ENCODE measurements at regions not wholly inside any gene's neighbourhood (a gene's known extent, or its start where the extent isn't known, plus 50 kb on each side); places are given as distances from the start of the nearest gene placed in this dataset.

DNA sequence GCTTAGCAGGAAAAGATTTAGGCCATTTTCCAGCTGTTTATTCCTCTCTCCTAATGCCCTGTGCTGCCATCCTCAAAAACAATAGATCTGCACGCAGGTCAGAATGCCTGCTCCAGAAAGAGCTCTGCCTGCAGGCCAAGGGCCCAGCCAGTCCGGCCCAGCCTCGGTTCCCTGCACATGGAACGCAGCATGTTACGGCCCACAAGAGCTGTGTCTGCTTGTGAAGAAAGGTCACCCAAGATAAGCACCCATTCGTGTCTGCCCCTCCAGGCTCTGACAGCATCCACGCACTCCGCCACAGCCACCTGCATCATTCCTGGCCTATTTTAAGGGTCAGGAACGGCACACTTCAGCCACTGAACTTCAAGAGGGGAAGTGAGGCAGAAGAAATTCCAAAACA is 152.2 kb downstream of the SPATA19 start:
- DNase-seq, result no peak

DNA sequence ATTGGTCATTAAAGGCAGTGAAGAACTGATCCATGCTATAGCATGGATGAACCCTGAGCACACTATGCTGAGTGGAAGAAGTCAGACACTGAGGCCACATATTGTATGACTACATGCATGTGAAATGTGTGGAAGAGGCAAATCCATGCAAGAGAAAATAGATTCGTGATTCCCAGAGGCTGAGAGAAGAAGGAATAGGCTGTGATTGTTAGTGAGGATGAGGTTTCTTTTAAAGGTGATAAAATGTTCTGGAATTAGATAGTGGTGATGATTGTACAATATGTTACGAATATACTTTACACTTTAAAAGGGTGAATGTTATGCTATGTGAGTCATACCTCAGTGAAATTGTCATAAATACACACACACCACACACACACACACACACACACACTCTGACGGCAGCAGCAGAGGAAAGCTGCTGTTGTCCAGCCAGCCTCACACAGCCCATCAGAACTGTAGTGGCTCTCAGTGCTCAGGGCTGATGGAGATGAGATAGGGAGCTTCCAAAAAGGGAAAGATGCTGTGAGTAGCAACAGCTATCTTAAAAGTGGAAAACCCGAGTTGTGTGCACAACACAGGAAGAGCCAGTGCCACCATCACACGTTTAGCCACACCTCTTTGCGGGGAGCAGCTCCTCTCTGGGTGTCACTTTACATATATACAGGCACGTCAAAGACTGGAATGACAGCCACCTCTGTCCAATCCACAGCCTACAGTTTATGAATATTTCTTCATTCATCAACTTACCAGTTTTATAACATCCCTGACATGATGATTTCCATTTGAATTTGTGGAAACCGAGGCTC is 153.0 kb downstream of the SPATA19 start:
- DNase-seq, result no peak

DNA sequence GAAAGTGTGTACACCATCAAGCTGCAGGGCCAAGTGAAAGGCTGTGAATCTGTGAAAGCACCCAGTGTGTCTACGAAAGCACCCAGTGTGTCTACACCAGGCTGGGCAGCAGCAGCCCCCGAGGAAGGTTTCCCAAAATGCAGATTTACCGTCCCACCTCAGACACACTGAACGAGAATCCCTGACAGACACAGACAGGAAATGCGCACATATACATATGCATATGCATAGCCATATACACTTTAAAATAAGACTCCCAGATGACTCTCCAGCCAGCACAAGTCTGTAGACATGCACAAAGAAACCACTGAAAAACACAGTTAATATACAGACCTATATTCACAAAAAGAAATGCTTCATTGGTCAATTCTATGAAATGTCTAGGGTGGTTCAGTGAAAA is 155.5 kb upstream of the OPCML start:
- DNase-seq, result no peak

DNA sequence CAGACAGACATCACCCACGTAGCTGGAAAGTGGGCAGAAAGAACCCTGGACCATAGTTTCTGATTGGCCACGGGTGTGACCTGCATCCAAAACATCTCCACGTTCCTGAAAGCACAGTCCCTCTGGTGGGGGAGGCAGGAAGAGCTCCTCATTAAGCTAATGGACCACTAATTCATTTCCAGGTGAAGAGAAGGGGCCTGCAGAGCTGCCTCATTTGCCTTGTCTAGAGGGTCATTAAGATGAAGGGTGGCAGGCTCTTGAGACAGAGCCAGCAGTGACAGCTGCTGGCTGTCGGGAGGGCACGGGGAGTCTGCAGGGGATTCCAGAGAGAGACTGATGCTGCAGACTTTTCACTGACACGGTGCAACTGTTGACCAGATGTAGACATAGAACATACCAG is 149.6 kb upstream of the OPCML start:
- DNase-seq, result no peak

DNA sequence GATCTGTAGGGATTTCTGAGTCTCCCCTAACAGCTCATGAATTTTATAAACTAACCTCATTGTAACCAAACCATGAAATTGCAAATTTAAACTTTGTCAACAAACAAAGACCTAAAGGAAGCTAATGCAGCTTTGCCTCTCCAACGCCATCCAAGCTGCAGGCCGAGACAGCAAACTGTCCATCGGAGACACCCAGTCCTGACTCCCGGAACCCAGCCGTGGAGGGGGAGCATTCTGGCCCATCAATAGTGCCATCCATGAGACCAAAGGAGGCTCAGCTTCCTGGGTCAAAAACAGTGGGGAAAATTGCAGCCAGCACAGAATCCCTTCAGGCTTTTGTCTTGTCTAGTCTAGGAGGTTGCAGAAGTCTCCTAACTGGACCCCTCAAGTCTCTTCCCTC is 147.6 kb upstream of the OPCML start:
- no peak for DNase-seq

DNA sequence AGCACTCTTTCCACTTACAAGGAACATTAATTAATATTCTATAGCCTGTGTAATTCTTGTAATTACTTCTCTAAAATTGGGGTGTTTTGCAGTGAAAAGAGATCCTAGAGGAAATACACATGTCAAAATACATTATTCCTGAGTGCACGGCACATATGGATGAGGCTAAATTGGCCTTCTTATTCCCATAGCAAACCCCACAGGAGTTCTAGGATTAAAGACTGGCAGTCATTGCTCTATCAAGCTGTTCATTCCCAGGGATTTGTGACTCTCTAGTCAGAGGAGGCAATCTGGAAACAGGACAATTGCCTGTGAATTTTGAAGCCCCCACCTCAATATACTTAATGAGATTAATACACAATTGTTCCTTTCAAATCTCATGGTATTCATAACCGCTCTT is 145.9 kb upstream of the OPCML start:
- no peak for DNase-seq

DNA sequence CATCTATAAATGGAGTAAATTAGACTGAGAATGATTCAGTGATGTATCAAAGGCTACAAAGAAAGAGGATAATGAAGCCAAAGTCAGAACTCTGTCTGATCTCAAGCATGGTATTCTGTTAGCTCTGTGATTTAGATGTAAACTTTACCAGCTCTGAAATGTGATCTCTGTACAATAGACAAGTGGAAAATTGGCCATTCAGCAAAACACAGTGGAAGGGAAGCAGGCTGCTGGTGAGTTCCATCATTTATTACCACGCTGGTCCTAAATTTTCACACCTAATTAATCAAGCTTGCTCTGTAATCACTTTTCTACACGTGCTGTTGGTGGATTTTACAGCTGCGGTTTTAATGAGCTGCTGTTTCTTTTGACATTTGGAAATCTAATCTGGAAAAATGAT is 145.1 kb upstream of the OPCML start:
- DNase-seq, result no peak

DNA sequence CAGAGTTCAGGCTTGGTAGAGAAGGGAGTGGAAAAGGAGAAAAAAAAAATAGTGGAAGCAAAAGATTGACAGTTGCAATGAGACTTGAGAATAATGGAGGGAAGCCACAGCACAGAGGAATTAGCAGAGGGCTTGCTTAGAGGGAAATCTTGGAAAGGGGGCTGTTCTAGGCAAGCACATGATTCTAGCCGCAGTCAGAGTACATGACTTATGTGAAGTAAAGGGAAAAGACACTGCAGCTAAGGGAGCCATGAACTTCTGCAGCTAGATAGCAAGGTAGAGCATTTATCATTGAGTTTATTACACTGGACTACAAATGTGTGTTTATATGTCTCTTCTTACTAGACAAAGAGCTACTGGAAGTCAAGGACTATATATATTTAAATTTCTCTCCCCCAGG is 144.0 kb upstream of the OPCML start:
- no peak for DNase-seq

DNA sequence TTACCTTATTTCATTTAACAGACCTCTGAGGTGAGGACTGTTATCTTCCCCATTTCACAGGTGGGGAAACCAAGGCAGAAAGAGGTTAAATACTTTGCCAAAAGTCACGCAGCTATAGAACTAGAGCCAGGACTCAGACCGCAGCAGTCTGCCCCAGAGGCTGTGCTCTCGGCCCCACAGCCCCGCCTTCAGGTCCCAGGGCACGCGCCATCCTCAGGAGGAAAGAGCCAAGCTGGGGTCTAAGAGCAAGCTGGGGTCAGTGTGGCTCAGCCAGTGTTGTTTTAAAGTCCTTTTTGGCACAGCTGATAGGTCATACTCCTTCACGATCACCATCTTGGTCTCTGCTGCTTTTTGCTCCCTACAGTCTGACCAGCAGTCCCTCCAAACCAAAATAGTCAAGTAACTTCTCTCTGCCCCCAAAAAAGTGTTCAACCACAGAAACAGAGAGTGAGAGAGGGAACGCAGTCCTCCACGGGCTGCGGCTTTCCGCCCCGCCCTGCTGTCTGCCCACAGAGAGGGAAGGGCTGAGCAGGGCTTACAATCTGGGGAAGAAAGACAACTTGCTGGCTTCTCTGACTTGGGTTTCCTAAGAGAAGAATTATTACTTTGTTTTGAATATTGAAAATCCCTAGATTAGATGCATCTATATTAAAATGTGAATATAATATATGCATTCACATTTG is 137.2 kb upstream of the OPCML start:
- peak; percentile 89 for DNase-seq

DNA sequence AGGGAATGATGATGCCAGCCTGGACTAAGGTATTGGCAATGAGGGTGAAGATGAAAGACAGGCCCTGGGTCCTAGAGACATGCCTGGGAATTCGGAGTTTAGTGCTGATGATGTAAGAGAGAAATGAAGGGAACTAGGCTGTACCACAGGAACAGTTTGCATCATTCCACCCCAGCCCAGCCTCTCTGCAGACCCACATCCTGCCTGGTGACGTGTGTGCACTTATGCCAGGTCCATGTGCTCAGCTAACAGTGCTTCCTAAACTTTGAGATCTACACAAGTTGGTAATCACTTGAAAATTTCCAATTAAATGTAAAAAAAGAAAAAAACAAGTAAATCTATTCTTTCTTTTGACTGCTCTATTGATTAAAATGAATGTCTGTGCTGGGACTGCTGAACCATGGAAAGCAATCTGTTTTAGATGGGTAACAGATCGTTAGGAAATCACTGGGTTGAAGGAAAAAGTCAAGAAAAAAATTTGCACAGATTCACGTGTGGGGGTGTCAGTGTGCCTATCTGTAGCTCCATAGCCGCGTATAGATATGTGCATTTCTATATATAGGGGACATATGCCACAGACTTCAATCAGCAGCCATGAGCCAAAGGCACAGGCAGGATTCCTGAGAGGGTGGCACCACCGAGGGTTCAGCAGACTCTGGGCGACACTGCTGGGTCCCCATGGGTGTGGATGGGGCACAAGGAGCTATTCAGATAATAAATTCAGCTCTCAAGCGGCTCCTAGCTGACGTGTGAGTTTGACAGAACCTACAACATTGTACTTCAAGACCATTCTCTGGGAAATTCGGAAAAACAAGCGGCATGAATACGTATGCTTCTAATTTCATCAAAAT is 131.1 kb upstream of the OPCML start:
- DNase-seq, result peak; percentile 83

DNA sequence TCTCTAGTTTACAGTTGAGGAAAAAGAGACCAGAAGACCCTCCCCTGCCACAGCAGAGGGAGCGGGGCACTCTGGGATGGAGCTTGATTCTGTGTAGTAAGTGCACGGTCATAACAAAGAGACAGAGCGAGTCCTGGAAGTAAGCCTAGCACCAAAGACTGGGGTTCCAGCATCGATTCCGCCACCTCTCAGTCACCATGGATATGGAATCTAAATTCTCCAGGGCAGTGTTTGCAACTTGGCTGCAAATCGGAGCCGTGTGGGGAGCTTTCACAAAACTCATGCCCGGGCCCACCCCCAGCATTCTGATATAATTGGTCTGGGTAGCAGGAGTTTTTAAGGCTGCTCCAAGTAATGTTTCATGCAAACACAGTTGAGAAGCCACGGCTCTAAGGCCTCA is 129.5 kb upstream of the OPCML start:
- DNase-seq, result no peak

DNA sequence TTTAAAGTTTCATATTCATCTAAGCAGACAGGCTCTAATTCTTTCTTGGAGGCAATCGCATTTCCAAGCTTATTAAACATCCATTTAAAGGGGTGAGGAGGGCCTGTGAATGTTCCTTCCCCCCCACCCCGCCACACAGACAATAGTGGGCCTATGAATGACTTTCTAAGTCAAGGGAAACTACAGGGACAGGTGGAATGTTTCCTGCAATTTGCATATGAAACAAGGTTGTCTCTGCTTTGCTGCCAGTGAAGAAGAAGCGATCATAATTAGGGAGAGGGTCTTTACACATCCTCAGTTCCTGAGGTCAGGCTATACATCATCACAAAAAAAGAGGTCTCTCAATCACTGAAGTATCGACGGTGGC is 127.9 kb upstream of the OPCML start:
- DNase-seq, result no peak

DNA sequence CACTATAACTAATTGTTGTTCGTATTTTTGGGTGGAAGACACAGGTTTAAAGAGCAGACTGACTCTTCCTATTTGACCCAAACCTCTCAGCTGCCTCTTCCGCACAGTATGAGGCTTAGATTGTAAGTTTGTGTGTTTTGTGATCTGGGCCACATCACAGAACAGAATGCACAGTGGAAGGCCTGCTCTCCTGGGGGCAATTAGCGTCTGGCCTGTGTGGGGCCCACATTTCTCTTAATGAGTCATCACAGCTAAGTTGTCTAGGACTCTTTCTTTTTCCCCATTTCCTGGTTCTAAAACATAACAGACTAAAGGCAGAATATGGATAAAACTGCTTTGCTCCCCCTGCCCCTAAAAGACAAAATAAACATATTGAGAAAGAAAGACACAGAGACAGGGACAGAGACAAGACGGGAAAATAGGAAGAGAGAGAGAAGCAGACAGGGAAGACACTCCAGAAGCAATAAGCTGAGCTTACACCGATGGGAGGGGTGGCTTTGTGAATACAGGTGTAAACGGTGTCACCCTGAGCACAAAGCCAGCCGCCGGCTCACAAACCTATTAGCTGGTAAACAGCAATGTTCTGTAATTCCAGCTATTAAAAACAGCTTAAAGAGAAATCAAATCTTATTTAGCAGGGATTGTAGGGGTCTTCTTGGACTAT is 127.4 kb upstream of the OPCML start:
- DNase-seq, result peak; percentile 58

DNA sequence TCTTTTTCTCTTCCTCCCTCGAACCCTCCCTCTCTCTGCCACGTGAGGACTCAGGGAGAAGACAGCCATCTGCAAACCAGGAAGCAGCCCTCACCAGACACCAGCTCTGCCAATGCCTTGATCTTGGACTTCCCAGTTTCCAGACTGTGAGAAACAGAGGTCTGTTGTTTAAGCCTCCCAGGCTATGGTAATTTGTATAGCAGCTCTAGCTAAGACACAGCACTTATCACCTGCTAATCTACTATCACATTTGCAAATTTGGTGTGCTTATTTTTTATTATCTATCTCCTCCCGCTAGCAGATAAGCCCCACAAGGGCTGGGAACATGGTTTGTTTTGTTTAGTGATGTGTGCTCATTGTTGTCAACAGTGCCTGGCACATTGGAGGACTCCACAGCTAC is 124.8 kb upstream of the OPCML start:
- no peak for DNase-seq

DNA sequence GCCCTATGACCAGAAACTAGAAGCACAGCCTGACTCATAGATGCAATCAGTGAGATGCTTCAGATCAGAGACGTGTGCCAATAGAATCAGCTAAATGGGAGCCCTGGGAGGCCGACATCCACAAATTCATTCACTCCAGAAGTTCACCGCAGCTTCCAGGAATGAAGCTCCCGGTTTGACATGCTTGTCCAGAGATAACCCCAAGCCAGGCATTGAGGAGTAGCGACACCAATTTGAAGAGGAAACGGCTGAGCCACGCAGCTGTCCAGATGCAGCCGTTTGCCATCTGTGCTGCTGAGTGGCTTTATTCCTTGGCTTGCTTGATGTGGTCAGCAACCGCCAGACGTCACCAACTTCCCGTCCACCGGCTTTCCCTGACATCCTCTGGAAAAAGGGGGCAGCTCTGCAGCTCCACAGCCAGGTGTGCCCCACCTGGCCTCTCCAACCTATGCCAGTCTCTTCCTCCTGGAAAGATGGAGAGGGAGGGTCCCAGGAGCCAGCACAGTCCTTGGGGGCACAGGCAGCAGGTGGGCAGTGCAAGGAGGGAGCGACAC is 123.9 kb upstream of the OPCML start:
- DNase-seq, result peak; percentile 79

DNA sequence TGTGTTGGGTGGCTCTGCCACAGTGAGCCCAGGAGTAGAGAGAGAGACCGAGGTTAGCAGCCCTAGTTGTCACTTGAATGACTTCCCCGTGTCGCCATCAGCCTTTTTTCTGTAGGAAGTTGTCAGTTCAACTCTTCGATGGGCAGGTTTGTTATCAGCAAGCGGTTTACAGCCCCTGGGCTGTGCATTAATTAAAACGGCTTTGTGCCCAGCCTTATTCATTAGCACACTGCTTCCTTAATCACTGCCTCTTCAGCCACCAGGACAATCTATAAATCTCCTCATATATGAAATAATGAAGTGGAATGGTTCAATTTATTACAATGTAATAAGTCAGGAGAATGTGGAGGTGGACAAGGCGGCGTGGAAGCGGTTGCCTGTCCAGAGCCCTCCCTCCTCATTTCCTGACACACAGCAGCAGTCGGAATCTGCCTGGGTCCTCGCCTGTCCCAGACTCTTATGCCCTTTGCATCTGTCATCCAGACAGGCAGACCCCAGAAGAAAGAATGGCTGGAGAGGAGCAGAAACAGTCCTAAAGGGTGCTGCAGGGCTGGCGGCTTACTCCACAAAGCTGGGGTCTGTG is 122.4 kb upstream of the OPCML start:
- no peak for DNase-seq

DNA sequence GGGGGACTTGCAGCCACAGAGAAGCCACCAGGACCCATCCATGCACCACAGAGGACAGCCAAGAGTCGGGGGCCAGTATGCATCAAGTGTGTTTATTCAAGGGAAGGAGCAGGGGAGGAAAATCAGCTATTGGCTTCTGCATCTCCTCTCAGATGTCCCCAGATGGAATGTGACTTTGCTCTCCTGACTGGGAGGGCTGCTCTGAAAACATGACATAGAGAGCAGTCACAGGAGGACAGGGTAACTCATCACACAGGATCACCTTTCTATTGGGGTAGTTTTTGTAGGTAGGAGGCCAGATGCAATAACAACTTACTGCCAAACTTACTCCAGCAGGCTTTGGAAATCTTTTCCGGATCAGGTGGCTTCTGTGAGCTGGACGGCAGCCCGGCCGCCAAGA is 121.0 kb upstream of the OPCML start:
- no peak for DNase-seq

DNA sequence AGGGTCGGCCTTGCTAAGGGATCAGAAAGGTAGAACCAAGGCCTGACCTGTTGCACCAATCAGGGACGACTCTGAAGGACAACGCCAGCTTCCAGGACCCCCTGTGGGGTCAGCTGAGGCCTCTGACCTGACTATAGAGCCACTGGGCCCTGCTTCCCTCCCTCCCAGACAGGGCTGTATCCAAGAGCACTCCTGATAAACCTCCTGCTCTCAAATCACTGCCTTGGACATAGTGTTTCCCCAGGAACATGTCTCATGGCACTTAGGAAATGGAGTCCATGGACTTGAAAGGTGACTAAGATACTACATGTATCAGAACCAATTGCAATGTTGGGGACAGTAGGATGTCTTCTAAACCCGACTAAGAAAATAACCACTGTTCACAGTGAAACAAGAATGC is 117.8 kb upstream of the OPCML start:
- no peak for DNase-seq

DNA sequence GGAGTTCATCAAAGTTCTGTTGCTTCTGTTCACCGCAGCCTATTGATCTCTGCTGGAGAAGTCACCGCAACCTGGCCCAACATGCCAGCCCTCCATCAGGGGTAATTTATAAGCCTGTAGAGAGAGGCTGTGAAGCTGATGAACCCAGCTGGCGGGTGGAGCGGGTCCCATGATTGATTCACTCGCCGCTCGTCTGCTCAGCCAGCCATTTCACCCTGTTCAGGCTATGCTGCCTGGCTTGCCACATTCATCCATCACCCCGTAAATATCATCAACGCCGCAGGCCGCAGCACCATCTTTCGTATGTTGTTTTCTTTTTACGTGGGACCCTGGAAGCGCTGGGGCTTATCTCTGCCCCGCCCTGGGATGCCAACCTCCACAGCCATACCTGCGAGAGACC is 116.7 kb upstream of the OPCML start:
- no peak for DNase-seq

DNA sequence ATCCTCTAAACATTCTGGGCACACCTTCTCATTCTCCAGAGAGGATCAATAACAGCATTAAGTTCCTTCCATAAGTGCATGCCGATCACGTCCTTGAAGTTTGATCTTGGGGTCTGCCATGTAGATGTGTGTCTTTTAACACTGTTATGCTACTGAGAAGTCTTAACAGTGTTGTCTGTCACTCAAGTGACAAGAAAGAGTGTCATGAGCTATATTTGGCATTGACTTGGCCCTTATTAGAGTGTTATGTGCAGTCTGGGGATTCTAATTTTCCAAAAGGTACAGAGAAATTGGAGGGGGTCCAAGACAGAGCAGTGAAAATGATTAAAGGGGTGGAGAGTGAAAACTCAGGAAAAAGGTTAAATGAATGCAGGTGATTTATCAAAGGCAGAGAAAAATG is 107.1 kb upstream of the OPCML start:
- no peak for DNase-seq

DNA sequence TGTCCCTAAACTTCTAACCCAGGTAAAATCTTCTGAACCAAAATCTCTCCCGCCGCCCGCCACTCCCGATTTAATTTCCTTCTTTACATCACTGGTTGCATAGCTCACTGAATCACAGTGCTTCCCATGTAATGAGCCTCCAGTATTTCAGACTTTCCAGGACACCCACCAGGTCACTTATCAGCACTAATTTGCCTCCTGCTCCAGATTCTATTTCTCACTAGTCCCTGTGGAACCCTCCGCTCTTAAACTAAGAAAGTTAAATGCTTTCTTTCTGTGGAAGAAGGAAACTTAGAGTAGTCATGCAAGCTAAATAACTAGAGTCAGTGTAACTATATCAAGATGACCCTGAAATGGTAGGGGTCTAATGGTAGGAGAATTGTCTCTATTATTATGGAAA is 106.6 kb upstream of the OPCML start:
- no peak for DNase-seq

DNA sequence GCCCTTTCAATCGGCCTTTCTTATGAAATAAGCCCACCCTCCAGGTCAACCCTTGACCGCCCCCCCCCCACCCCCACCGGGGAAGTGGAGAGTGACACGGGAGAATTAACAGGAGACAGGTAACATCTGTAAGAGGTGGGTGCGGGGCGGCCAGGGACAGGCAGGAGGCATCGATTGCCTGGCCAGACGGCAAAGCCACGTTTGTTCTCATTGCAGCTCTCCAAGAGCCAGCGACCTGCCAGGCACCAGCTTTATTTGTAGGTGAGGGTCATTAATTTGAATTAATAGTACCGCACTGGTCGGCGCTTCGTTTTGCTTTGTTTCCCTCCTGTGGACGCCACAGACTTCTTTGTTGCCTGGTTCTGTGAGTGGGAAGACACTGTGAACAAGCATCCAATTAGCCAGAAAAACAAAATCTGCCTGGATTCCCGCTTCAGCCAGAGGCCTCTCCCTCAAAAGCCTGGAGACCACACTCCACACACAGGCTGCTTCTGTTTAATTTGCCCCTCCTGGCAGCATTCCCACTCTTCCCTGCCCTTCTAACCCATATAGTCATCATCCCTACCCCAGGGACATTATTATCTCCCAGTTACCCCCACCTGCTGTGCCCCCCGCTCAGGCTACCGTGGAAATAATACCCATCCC is 104.5 kb upstream of the OPCML start:
- no peak for DNase-seq

All from MV-4-11 (cell line).